ENCODE measurements at regions not wholly inside any gene's neighbourhood (a gene's known extent, or its start where the extent isn't known, plus 50 kb on each side); places are given as distances from the start of the nearest gene placed in this dataset.

DNA sequence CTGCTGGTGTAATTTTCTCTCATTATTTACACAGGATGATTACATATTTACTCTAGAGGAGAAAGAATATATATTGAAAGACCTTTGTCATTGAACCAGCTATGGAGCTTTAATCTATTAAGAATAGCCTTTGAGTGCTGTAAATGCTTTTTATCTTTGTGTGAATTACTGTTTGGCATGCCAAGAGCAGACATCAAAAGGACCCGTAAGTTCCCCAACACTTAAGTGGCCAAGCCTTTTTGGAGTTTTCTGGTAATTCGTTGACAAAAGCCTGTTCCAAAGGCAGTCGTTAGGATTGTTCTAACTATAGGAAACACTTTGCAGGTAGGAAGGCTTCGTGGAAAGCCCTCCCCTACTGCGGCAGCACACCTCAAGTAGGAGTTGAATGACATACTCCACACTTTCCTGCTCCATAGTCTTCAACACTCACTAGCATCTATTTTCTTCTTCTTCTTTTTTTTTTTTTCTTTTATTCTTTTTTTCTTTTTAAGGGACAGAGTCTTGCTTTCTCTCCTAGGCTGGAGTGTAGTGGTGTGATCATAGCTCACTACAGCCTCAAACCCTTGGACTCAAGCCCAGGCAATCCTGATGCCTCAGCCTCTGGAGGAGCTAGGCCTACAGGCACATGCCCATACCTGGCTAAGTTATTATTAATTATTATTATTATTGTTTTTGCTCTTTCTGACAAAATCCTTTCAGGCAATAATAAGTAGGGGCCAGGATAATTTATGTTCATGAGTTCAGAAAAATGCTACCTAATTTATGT is 98.6 kb downstream of the SUCNR1 start:
- no peaks in the 10 kb centered on the region for H3K36me3 ChIP-seq (ENCODE audit: insufficient read depth)
- H2AFZ ChIP-seq (ENCODE audit: low read depth), result no peak overlapping the region
- no peaks in the 10 kb centered on the region for H3K27me3 ChIP-seq (ENCODE audit: insufficient read depth, low read depth)
- H3K4me3 ChIP-seq (IDR thresholded peaks at IDR 0.05; ENCODE audit: insufficient read depth, low read depth, low read length), result no peak overlapping the region
- no peaks in the 10 kb centered on the region for H4K20me1 ChIP-seq (ENCODE audit: insufficient read depth)
- H3K27ac ChIP-seq, result no peak overlapping the region
- H3K4me2 ChIP-seq, result no peak overlapping the region
- no peaks in the 10 kb centered on the region for H3K79me2 ChIP-seq (ENCODE audit: insufficient read depth, low read depth)
- TF ChIP-seq, protein P1, sequence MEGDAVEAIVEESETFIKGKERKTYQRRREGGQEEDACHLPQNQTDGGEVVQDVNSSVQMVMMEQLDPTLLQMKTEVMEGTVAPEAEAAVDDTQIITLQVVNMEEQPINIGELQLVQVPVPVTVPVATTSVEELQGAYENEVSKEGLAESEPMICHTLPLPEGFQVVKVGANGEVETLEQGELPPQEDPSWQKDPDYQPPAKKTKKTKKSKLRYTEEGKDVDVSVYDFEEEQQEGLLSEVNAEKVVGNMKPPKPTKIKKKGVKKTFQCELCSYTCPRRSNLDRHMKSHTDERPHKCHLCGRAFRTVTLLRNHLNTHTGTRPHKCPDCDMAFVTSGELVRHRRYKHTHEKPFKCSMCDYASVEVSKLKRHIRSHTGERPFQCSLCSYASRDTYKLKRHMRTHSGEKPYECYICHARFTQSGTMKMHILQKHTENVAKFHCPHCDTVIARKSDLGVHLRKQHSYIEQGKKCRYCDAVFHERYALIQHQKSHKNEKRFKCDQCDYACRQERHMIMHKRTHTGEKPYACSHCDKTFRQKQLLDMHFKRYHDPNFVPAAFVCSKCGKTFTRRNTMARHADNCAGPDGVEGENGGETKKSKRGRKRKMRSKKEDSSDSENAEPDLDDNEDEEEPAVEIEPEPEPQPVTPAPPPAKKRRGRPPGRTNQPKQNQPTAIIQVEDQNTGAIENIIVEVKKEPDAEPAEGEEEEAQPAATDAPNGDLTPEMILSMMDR (conservative IDR thresholded peaks at IDR 0.05; ENCODE audit: low read depth, low read length), result no peak
- H3K9ac ChIP-seq, result no peak overlapping the region
- H3K4me1 ChIP-seq (ENCODE audit: low read depth, poor library complexity, severe bottlenecking), result peaks cover 9% of the 10 kb centered on the region

DNA sequence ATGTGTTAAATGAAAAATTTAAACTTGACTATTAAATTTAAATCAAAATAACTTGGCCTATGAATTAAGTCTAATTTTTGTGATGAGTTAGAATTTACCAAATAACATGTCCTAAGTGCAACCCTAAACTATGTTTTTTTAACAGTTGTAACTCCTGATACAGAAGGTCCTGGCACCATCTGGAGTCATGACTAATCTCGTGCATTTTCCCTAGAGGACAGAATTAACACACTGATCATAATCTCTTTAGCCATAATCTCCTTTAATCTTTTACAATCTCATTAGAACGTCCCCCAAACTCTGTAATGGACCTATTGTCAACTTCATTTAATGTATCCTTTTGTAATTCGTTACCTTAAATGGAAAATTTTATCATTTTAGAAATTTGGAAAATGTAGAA is 100.6 kb downstream of the SUCNR1 start:
- Histone ChIP-seq H3K36me3 (ENCODE audit: insufficient read depth) (no peaks in the 10 kb centered on the region), H2AFZ (ENCODE audit: low read depth) (no peak overlapping the region), H3K4me1 (ENCODE audit: low read depth, poor library complexity, severe bottlenecking) (peaks cover 9% of the 10 kb centered on the region), H3K27ac (no peak overlapping the region), H3K9ac (no peak overlapping the region), H4K20me1 (ENCODE audit: insufficient read depth) (no peaks in the 10 kb centered on the region), H3K27me3 (ENCODE audit: insufficient read depth, low read depth) (no peaks in the 10 kb centered on the region), H3K4me2 (no peak overlapping the region), H3K79me2 (ENCODE audit: insufficient read depth, low read depth) (no peaks in the 10 kb centered on the region), H3K4me3 (IDR thresholded peaks at IDR 0.05; ENCODE audit: insufficient read depth, low read depth, low read length) (no peak overlapping the region)
- TF ChIP-seq, protein P1 (conservative IDR thresholded peaks at IDR 0.05; ENCODE audit: low read depth, low read length), result no peak

DNA sequence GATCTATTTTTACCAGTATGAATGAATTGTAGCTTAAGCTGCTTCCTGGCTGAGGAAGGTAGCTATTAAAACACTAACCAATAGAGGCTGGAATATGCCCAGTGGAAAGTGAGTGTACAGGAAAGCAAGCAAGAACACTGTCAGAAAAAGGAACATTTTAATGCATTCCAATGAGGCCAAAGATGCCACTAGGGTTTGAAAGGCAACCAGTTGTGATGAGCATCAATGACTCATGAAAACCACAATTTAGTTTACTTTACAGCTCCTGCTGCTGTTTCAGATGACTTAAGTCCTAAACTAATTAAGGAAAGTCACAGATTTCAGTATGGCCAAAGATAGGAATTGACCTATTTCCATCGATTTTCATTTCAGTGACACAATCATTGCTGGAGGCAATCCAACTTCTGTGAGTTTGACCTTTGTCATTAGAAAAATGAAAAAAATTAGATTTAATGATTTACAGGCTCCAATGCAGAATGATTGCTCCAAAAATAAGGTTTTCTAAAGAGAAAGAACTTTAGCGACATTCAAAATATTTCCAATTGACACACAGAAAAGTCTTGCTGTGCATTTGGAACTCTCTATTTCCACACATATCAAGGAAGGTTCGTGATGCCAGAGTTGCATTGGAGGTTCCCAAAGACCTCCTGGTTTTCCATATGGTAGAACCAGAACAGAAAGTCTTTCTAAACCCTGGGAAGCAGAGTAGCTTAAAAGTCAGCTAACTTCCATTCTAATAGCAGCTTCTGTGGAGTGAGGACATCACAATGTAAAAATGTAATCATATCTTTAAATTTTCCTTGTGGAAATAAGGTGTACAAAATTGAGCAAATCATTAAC is 103.0 kb downstream of the SUCNR1 start:
- TF ChIP-seq, protein P1 (conservative IDR thresholded peaks at IDR 0.05; ENCODE audit: low read depth, low read length), result no peak
- Histone ChIP-seq H3K4me3 (IDR thresholded peaks at IDR 0.05; ENCODE audit: insufficient read depth, low read depth, low read length) (no peak overlapping the region), H2AFZ (ENCODE audit: low read depth) (no peak overlapping the region), H4K20me1 (ENCODE audit: insufficient read depth) (no peaks in the 10 kb centered on the region), H3K27ac (no peak overlapping the region), H3K79me2 (ENCODE audit: insufficient read depth, low read depth) (no peaks in the 10 kb centered on the region), H3K27me3 (ENCODE audit: insufficient read depth, low read depth) (no peaks in the 10 kb centered on the region), H3K4me2 (no peak overlapping the region), H3K36me3 (ENCODE audit: insufficient read depth) (no peaks in the 10 kb centered on the region), H3K4me1 (ENCODE audit: low read depth, poor library complexity, severe bottlenecking) (peaks cover 9% of the 10 kb centered on the region), H3K9ac (no peak overlapping the region)

DNA sequence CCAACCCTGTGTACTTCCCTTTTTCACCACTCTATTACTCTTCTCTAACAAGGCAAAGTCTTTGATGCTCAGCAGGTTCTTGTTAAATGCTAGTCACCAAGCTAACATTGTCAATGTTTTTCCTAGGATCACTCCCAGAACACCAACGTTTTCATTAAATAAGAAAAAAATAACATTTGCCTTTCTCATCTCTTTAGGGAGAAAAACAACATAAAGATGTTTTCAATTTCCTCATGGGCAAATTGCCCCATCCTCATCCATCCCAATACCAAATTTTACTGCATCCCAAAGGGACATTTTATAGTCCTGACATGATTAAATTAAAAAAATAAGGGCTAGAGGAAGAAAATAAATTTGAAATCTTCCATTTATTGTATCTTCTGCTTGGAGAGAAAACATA is 106.5 kb downstream of the SUCNR1 start:
- no peaks in the 10 kb centered on the region for H4K20me1 ChIP-seq (ENCODE audit: insufficient read depth)
- H3K36me3 ChIP-seq (ENCODE audit: insufficient read depth), result no peaks in the 10 kb centered on the region
- H3K27me3 ChIP-seq (ENCODE audit: insufficient read depth, low read depth), result no peaks in the 10 kb centered on the region
- H3K4me2 ChIP-seq, result no peak overlapping the region
- H3K79me2 ChIP-seq (ENCODE audit: insufficient read depth, low read depth), result no peaks in the 10 kb centered on the region
- peaks cover 9% of the 10 kb centered on the region for H3K4me1 ChIP-seq (ENCODE audit: low read depth, poor library complexity, severe bottlenecking)
- H2AFZ ChIP-seq (ENCODE audit: low read depth), result no peak overlapping the region
- no peak overlapping the region for H3K9ac ChIP-seq
- H3K27ac ChIP-seq, result no peak overlapping the region
- H3K4me3 ChIP-seq (IDR thresholded peaks at IDR 0.05; ENCODE audit: insufficient read depth, low read depth, low read length), result no peak overlapping the region
- TF ChIP-seq, protein P1 (conservative IDR thresholded peaks at IDR 0.05; ENCODE audit: low read depth, low read length), result no peak

All from KMS-11 (cell line).